ENCODE measurements at regions not wholly inside any gene's neighbourhood (a gene's known extent, or its start where the extent isn't known, plus 50 kb on each side); places are given as distances from the start of the nearest gene placed in this dataset.

GRCh38 chr4:11264346-11264745, 164.3 kb downstream of the HS3ST1 start:
- no peak for DNase-seq

GRCh38 chr4:11263208-11263607, 165.5 kb downstream of the HS3ST1 start:
- no peak for DNase-seq

- no peak for DNase-seq
Observed at GRCh38 chr4:11261066-11261850, 167.4 kb downstream of the HS3ST1 start.

GRCh38 chr4:11259837-11260236, 168.9 kb downstream of the HS3ST1 start:
- DNase-seq = no peak

- DNase-seq = no peak
Observed at GRCh38 chr4:11252149-11252548, 176.5 kb downstream of the HS3ST1 start.

- no peak for DNase-seq
Observed at GRCh38 chr4:11250510-11250909, 178.2 kb downstream of the HS3ST1 start.

- no peak for DNase-seq
Observed at GRCh38 chr4:11232015-11232414, 196.7 kb downstream of the HS3ST1 start.

GRCh38 chr4:11230866-11231265, 197.8 kb downstream of the HS3ST1 start:
- DNase-seq = no peak

- no peak for DNase-seq
Observed at GRCh38 chr4:11228530-11228929, 200.2 kb downstream of the HS3ST1 start.

GRCh38 chr4:11223311-11223710, 205.4 kb downstream of the HS3ST1 start:
- DNase-seq = no peak

- no peak for DNase-seq
Observed at GRCh38 chr4:11218692-11219091, 210.0 kb downstream of the HS3ST1 start.

GRCh38 chr4:11216520-11216919, 212.2 kb downstream of the HS3ST1 start:
- no peak for DNase-seq

GRCh38 chr4:11214281-11214680, 214.4 kb downstream of the HS3ST1 start:
- no peak for DNase-seq

- no peak for DNase-seq
Observed at GRCh38 chr4:11209826-11210225, 218.9 kb downstream of the HS3ST1 start.

GRCh38 chr4:11201256-11201655, 227.4 kb downstream of the HS3ST1 start:
- DNase-seq = no peak

GRCh38 chr4:11198516-11199305, 230.0 kb downstream of the HS3ST1 start:
- DNase-seq = no peak

GRCh38 chr4:11197631-11198341, 230.9 kb downstream of the HS3ST1 start:
- DNase-seq = no peak

GRCh38 chr4:11196927-11197522, 231.7 kb downstream of the HS3ST1 start:
- DNase-seq = no peak

- no peak for DNase-seq
Observed at GRCh38 chr4:11194431-11194830, 234.3 kb downstream of the HS3ST1 start.

GRCh38 chr4:11189756-11190155, 238.9 kb downstream of the HS3ST1 start:
- DNase-seq = no peak

GRCh38 chr4:11183356-11183740, 245.3 kb downstream of the HS3ST1 start:
- DNase-seq = no peak

- DNase-seq = no peak
Observed at GRCh38 chr4:11182586-11183355, 245.9 kb downstream of the HS3ST1 start.

Data from stimulated activated CD4-positive, alpha-beta T cell treated with anti-CD3 and anti-CD28 coated beads, Interleukin-2, amount 100 ng/mL, for 24 hours (primary cell).